ENCODE measurements at regions not wholly inside any gene's neighbourhood (a gene's known extent, or its start where the extent isn't known, plus 50 kb on each side); places are given as distances from the start of the nearest gene placed in this dataset.
"Not testable (repeated sequence)": the region's sequence is repeated elsewhere in the genome, so short reads cannot be mapped to it uniquely, and the experiment has no call there.

- intact Hi-C loops (cut with DNase I; ENCODE audit: low total_unique reads), result no loop called here
- no peaks in the 10 kb centered on the region for H3K4me1 ChIP-seq
- no peaks in the 10 kb centered on the region for H3K36me3 ChIP-seq
- H3K4me3 ChIP-seq, result no peak overlapping the region
- no peak for TF ChIP-seq CTCF (IDR thresholded peaks at IDR 0.05)
- no peak for DNase-seq
- H3K27ac ChIP-seq, result no peak overlapping the region
- no peaks in the 10 kb centered on the region for H3K9me3 ChIP-seq
- H3K27me3 ChIP-seq, result no peaks in the 10 kb centered on the region
Observed at GRCh38 chr10:28765641-28766040, 88.3 kb downstream of the BAMBI start.

- no peak overlapping the region for H3K27ac ChIP-seq
Observed at GRCh38 chr10:28768227-28768626, 90.9 kb downstream of the BAMBI start.

GRCh38 chr10:28769091-28769604 is 91.8 kb downstream of the BAMBI start:
- no peak for DNase-seq
- intact Hi-C loops (cut with DNase I; ENCODE audit: low total_unique reads), result no loop called here
- TF ChIP-seq CTCF (IDR thresholded peaks at IDR 0.05), result no peak
- no peaks in the 10 kb centered on the region for H3K9me3 ChIP-seq
- H3K27me3 ChIP-seq, result no peaks in the 10 kb centered on the region
- H3K4me3 ChIP-seq, result no peak overlapping the region
- no peaks in the 10 kb centered on the region for H3K36me3 ChIP-seq
- H3K4me1 ChIP-seq, result no peaks in the 10 kb centered on the region
- H3K27ac ChIP-seq, result no peak overlapping the region

More at GRCh38 chr10:28768227-28768626, 90.9 kb downstream of the BAMBI start:
- intact Hi-C loops (cut with DNase I; ENCODE audit: low total_unique reads), result no loop called here
- no peaks in the 10 kb centered on the region for H3K27me3 ChIP-seq
- no peaks in the 10 kb centered on the region for H3K9me3 ChIP-seq
- no peak overlapping the region for H3K4me3 ChIP-seq
- H3K36me3 ChIP-seq, result no peaks in the 10 kb centered on the region
- TF ChIP-seq CTCF (IDR thresholded peaks at IDR 0.05), result no peak
- no peaks in the 10 kb centered on the region for H3K4me1 ChIP-seq
- no peak for DNase-seq

GRCh38 chr10:28771580-28772090 is 94.3 kb downstream of the BAMBI start:
- H3K4me3 ChIP-seq; H3K27ac ChIP-seq; H3K9me3 ChIP-seq; H3K36me3 ChIP-seq; H3K27me3 ChIP-seq; H3K4me1 ChIP-seq; intact Hi-C loops (cut with DNase I; ENCODE audit: low total_unique reads); DNase-seq: not testable (repeated sequence)

- Histone ChIP-seq H3K36me3 (no peaks in the 10 kb centered on the region), H3K27me3 (no peaks in the 10 kb centered on the region), H3K4me3 (no peak overlapping the region), H3K27ac (no peak overlapping the region), H3K4me1 (no peaks in the 10 kb centered on the region), H3K9me3 (no peaks in the 10 kb centered on the region)
- intact Hi-C loops (cut with DNase I; ENCODE audit: low total_unique reads), result no loop called here
- no peak for TF ChIP-seq CTCF (IDR thresholded peaks at IDR 0.05)
- no peak for DNase-seq
Observed at GRCh38 chr10:28774051-28774995, 97.0 kb downstream of the BAMBI start.

GRCh38 chr10:28775773-28776172 is 98.5 kb downstream of the BAMBI start:
- H3K4me1 ChIP-seq, result no peaks in the 10 kb centered on the region
- no peak for DNase-seq
- no peak for TF ChIP-seq CTCF (IDR thresholded peaks at IDR 0.05)
- H3K4me3 ChIP-seq, result no peak overlapping the region
- intact Hi-C loops (cut with DNase I; ENCODE audit: low total_unique reads), result no loop called here
- no peak overlapping the region for H3K27ac ChIP-seq
- H3K36me3 ChIP-seq, result no peaks in the 10 kb centered on the region
- H3K27me3 ChIP-seq, result no peaks in the 10 kb centered on the region
- no peaks in the 10 kb centered on the region for H3K9me3 ChIP-seq
